ENCODE measurements at regions not wholly inside any gene's neighbourhood (a gene's known extent, or its start where the extent isn't known, plus 50 kb on each side); places are given as distances from the start of the nearest gene placed in this dataset.

GRCh38 chr9:1473956-1474634, 423.9 kb downstream of the DMRT2 start:
- no peak for DNase-seq (ENCODE audit: low read depth in 2 of 2)

- no peak for DNase-seq (ENCODE audit: low read depth in 2 of 2)
Measured at GRCh38 chr9:1474671-1475070, 424.5 kb downstream of the DMRT2 start.

- DNase-seq (ENCODE audit: low read depth in 2 of 2): no peak
Measured at GRCh38 chr9:1490341-1491232, 440.4 kb downstream of the DMRT2 start.

- no peak for DNase-seq (ENCODE audit: low read depth in 2 of 2)
Measured at GRCh38 chr9:1492156-1492555, 442.0 kb downstream of the DMRT2 start.

GRCh38 chr9:1495282-1496030, 445.3 kb downstream of the DMRT2 start:
- DNase-seq (ENCODE audit: low read depth in 2 of 2): no peak

GRCh38 chr9:1505489-1505888, 455.3 kb downstream of the DMRT2 start:
- DNase-seq (ENCODE audit: low read depth in 2 of 2): no peak

GRCh38 chr9:1510712-1511111, 460.6 kb downstream of the DMRT2 start:
- no peak for DNase-seq (ENCODE audit: low read depth in 2 of 2)

- DNase-seq (ENCODE audit: low read depth in 2 of 2): no peak
Measured at GRCh38 chr9:1513105-1513504, 462.9 kb downstream of the DMRT2 start.

- no peak for DNase-seq (ENCODE audit: low read depth in 2 of 2)
Measured at GRCh38 chr9:1514250-1514649, 464.1 kb downstream of the DMRT2 start.

- DNase-seq (ENCODE audit: low read depth in 2 of 2): no peak
Measured at GRCh38 chr9:1514776-1515363, 464.7 kb downstream of the DMRT2 start.

- DNase-seq (ENCODE audit: low read depth in 2 of 2): no peak
Measured at GRCh38 chr9:1515557-1515956, 465.4 kb downstream of the DMRT2 start.

- DNase-seq (ENCODE audit: low read depth in 2 of 2): no peak
Measured at GRCh38 chr9:1521547-1521946, 471.4 kb downstream of the DMRT2 start.

GRCh38 chr9:1522219-1522767, 472.1 kb downstream of the DMRT2 start:
- DNase-seq (ENCODE audit: low read depth in 2 of 2): no peak

- no peak for DNase-seq (ENCODE audit: low read depth in 2 of 2)
Measured at GRCh38 chr9:1528456-1528855, 478.3 kb downstream of the DMRT2 start.

- no peak for DNase-seq (ENCODE audit: low read depth in 2 of 2)
Measured at GRCh38 chr9:1530696-1531095, 480.5 kb downstream of the DMRT2 start.

- no peak for DNase-seq (ENCODE audit: low read depth in 2 of 2)
Measured at GRCh38 chr9:1531424-1531823, 481.3 kb downstream of the DMRT2 start.

- no peak for DNase-seq (ENCODE audit: low read depth in 2 of 2)
Measured at GRCh38 chr9:1532171-1532570, 482.0 kb downstream of the DMRT2 start.

GRCh38 chr9:1535051-1535450, 480.1 kb upstream of the SMARCA2 start:
- no peak for DNase-seq (ENCODE audit: low read depth in 2 of 2)

GRCh38 chr9:1535599-1535998, 479.5 kb upstream of the SMARCA2 start:
- no peak for DNase-seq (ENCODE audit: low read depth in 2 of 2)

GRCh38 chr9:1536522-1537170, 478.5 kb upstream of the SMARCA2 start:
- no peak for DNase-seq (ENCODE audit: low read depth in 2 of 2)

- DNase-seq (ENCODE audit: low read depth in 2 of 2): no peak
Measured at GRCh38 chr9:1538301-1538700, 476.8 kb upstream of the SMARCA2 start.
